Stimulated activated CD4-positive, alpha-beta T cell treated with anti-CD3 and anti-CD28 coated beads, TNF-alpha, amount 100 ng/mL, for 4 hours (primary cell): ENCODE measurements at regions not wholly inside any gene's neighbourhood (a gene's known extent, or its start where the extent isn't known, plus 50 kb on each side); places are given as distances from the start of the nearest gene placed in this dataset.
"Not testable (repeated sequence)": the region's sequence is repeated elsewhere in the genome, so short reads cannot be mapped to it uniquely, and the experiment has no call there.

Source experiments
- DNase-seq, 3 experiments: peaks; one replicate each; pipeline ENCODE4 v3.0.0-alpha.2; 2020; ENCODE audit warnings: low read depth in 3 of 3

DNA sequence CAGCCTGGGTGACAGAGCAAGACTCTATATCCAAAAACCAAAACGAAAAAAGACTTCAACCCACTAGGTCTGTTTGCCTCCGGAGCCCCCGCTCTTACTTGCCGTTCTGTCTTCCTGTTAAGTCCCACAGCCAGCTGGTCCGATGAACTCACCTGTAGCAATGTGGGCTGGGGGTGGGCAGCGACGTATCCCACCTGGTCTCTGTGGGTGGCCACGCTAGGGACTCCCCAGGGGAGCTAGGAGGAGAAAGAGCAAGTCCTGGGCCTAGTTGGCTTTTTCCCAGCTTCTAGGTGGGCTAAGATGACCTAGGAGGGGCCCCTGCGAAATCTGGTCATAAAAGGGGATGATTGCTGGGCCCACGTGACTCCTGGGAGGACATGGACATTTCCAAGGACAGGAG, 166.0 kb upstream of the KCNG1 start:
- no peak for DNase-seq

DNA sequence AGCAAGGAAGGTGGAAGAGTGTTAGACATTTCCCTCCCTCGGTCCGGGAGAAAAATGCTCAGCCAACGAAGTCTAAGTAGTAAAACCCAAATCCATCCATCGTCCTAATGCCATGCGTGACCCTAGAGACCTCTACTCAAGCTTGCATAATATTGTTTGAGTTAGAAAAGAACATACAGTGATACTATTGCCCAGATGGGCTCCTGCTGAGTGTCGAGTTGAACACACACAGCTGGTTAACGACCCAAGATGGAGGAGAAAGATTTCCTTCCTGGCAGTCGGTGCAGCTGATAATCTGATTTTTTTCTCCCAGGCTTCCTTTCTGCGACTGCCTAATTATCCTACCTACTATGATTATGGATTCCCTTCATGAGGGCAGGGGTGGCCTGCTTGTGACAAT, 164.4 kb upstream of the KCNG1 start:
- DNase-seq = no peak

GRCh38 chr20:51185861-51186260, 163.0 kb upstream of the KCNG1 start:
- DNase-seq = no peak

GRCh38 chr20:51185277-51185676, 162.4 kb upstream of the KCNG1 start:
- no peak for DNase-seq

DNA sequence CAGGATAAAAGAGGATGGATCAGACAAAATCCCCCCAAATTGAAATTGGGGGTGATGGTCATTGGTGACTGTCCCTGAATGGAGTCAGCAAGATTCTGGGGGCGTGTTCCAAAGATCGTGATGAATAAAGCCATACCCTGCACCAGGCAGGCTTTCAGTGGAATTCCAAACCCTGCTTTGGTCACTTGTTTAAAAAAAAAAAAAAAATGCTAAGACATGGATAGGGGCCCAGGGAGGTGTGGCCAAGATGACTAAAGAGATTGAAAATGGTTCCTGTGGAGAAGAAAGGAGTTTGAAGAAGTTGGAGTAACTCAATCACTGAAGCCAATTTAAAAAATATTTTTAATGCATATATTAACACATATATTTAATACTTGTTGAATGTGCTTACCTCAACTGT, 161.4 kb upstream of the KCNG1 start:
- no peak for DNase-seq

DNA sequence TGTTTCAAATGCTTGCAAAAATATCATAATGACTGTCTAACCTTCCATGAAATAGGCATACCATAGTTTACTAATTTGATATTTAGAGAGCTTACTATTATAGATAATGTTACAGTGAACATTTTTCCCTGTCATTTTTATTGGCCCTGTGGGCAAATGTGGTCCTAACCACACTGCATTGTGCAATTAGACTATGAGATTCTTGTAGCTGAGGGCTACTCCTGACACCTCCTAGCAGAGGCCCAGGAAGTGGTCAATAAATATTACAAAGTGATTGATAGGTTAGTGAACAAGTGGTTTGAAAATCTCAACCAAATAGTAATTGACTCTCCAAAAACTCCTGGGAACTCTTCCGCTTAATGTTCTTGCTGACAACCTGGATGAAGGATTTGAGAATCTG, 160.5 kb upstream of the KCNG1 start:
- DNase-seq = no peak

GRCh38 chr20:51182571-51182970, 159.7 kb upstream of the KCNG1 start:
- no peak for DNase-seq

- DNase-seq = no peak
These were observed 155.2 kb upstream of the KCNG1 start for GRCh38 chr20:51178153-51178552.

- no peak for DNase-seq
These were observed 154.0 kb upstream of the KCNG1 start for GRCh38 chr20:51176876-51177275.

DNA sequence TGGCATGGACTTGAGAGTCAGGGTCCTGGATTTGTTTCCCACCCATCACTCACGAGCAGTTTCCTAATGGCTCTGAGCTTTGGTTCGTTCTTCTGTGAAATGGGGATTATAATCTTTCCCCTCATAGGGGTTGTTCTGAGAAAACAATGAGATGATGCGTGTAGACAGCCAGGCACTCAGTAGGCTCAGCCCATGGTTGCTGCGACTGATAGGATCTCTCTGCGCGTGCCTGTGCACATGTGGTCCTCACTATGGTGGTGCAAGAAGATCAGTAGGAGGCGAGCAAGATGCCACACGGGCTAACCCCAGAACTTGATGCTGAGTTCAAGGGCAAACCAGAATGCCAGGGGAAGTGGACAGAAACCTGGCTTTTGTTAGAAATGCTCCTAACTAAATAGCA, 153.5 kb upstream of the KCNG1 start:
- no peak for DNase-seq

DNA sequence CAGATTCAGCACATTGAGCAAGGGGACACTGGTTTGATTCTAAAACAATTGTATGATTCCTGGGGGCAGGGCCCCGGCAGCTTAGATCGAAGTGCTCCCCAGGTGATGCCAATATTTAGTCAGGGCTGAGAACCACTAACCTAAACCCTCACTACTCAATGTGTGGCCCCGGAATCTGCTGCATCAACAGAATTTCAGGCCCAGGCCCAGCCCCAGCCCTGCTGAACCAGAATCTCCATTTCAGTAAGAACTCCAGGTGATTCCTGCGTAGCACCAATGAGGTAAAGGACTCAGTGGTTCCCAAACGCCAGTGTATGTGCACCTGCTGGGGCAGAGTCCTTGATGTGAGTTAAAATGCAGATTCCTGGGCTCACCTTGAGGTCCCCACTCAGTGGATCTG, 152.8 kb upstream of the KCNG1 start:
- no peak for DNase-seq

DNA sequence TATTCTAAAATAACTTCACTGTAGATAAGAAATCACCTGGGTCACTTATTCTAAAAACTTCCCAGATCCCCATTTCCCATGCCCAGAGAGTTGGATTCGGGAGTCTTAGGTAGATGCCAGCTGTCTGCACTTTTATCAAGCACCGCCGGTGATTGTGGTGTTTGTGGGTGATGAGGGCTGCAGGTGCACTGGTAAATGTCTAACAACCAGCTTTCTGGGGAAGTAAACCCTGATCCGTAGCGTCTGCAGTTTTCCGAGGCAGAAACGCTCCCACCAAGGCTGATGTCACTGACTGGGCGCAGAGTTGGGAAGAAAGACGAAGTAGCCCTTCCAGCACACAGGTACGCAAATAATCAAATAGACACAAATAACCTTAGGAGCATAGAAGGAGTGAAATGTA, 152.2 kb upstream of the KCNG1 start:
- no peak for DNase-seq

DNA sequence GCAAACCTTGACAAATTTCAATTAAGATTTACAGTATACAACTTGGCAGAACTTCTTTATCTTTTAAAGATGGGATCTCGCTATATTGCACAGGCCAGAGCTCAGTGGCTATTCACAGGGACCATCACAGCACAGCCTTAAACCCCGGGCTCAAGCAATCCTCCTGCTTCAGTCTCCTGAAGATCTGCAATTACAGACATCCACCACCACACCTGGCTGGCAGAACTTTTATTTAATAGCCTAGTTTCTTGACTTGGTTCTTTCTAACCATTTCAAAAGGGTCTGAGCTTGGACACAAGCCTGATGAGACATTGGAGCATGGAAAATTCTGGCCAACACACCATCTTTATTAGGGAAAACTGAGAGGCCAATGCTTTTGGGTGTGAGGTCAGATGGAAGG, 151.6 kb upstream of the KCNG1 start:
- no peak for DNase-seq

DNA sequence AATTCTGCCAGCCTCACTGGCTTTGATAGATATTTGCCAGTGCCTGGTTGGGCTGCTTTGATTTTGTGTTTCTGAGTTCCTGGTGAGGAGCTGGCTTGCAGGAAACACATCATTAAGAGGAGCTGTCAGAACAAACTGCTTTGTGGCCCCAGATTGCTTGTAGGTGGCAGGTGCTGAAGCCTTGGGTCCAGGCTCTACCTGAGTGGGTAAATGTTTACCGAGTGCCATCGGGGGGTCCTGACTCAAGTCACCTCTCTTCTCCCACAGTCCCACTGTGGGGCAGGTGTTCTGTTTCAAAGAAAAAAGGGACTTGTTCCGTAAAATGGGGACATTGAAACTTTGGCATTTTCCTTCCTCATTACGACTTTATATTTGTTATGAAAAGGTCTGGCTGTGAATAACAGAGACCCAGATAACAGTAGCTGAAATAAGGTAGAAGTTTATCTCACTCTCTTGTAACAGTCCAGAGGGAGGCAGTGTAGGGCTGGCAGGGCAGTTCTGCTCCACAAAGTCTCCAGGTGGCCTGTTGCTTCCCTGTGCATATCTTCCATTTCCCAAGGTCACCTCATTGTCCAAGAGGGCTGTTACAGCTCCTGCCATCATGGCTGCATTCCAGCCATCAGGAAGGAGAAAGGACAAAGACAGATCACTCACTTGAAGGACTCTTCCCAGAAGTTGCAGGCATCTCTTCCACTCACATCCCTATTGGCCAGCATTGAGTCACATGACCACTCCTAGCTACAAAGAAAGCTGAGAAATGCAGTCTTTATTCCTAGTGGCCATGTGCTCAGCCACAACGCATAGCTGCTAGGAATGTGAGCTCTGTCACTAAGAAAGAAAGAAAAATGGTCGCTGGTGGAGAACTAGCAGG, 149.9 kb upstream of the KCNG1 start:
- DNase-seq = no peak

- DNase-seq = no peak
These were observed 148.2 kb upstream of the KCNG1 start for GRCh38 chr20:51171141-51171540.

DNA sequence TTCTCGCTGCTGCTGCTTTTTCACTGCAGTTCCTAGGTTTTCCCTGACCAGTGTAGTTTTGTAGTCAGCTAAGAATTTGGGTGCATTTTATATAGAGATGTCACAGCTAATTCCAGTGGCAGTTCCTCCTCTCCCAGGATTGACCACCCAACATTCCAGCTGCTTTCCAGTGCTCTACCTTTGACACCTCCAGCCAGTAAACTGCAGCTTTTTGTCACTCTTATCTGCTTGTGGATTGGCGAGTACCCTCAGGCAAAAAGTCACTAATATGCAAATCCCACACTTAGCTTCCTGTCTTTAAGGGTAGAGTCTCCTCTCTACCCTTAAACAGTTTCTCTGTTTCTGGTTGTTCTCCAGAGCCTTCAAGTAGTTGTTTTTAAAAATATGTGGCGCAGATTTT, 146.9 kb upstream of the KCNG1 start:
- DNase-seq = no peak

GRCh38 chr20:51167911-51168310, 145.0 kb upstream of the KCNG1 start:
- DNase-seq = not testable (repeated sequence)

DNA sequence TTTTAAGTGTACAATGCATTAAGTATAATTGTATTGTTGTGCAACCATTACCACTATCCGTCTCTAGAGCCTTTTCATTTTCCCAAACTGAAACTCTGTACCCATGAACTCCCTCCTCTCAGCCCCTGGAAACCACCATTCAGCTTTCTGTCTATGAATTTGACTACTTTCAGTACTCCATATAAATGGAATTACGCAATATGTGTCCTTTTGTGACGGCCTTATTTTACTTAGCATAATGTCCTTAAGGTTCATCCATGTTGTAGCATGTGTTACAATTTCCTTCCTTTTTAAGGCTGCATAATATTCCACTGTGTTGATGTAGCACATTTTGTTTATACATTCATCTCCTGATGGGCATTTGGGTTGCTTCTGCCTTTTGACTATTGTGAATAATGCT, 143.6 kb upstream of the KCNG1 start:
- no peak for DNase-seq

DNA sequence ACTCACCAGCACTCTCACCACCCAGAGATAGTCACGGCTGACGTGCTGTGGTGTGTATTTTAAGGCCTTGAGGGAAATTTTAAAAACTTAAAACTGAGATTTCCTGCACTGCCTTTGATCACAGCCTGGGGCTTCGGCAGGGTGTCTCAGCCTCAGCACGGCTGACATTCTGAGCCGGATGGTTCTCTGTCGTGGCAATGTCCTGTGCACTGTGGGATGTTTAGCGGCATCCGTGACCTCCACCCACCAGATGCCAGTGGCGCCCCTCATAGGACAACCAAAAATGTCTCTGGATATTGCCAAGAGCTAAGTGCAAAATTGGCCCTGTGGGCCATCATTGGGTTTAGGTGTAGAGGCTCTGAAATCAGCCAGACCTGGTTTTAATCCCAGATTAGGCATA, 142.2 kb upstream of the KCNG1 start:
- DNase-seq = no peak

DNA sequence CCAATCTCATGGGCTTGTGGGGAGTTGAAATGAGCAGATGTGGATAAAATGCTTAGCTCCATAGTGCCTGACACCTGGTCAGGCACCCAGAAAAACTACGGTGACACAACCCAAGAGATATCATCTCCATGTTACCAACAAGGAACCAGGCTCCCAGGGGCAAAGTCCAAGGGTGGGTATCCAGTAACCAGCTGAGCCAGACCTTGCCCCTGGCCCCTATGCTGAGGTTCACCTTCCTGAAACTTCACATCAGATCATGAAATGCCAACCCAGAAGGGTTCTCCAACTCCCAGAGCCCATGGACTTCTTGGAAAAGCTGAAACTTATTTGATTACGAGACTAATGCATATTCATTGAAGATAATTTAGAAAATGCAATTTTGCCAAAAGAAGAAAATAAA, 141.8 kb upstream of the KCNG1 start:
- DNase-seq = no peak

DNA sequence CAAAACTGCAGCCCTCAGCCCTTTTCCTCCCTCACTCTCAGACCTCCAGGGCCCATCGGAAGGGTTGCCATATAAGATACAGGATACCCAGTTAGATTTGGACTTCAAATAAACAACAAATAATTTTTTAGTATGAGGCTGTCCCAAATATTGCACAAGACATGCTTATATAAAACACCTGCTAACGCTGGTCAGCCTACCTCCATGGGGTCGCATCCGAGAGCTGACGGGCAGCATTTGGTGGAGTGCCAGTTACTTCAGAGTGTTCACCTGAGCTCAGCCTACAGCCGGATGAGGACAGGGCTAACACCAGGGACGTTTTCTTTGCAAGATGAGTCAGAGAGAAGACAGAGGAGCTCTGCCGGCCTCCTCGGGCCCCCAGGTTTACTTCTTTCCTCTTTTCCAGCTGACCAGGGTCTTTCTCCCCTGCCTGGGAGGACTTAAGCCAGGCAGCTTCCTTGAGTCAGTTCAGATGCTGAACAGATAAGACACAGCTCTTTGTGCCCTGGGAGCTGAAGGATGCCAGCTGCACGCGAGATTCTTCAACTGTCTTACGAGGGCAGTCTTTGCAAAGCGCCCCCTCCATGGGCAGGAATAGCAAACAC, 141.2 kb upstream of the KCNG1 start:
- no peak for DNase-seq

DNA sequence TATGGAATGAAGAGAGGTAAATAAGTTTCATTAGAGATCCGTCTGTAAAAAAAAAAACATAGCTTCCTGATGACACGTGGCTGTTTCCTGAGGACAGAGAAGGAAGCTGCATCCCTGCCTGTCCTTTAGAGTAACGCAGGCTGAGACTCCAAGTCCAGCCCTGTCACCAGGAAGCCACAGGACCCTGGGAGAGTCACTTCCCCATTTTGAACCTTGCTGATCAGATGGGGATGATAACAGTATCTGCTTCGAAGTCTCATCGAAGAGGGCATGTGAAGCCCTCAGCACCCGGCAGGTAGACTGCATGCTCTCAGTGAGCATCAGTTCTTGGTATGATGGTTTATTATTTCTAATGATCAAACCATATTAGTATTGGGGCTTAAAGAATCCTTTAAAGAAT, 139.1 kb upstream of the KCNG1 start:
- DNase-seq = no peak

DNA sequence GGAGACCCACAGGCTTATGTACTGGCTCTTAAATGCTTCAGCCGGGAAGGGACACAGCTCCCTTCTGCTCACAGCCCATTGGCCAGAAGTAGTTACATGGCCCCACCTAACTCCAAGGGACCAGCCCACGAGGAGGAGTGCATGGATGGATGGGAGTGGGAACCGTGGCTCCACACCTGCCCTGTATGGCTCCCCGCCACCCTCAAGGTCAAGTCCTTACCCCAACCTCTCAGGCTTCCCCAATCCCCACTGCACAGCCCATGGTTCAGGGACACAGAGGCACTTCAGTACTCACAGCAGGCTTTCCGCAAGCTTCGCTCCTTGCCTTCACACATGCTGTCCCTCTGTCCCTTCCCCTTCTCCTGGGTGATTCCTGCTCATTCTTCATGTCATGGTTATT, 137.9 kb upstream of the KCNG1 start:
- no peak for DNase-seq

GRCh38 chr20:51159981-51160380, 137.1 kb upstream of the KCNG1 start:
- DNase-seq = no peak
